ENCODE measurements at regions not wholly inside any gene's neighbourhood (a gene's known extent, or its start where the extent isn't known, plus 50 kb on each side); places are given as distances from the start of the nearest gene placed in this dataset.

- Histone ChIP-seq H3K4me1 (ENCODE audit: control insufficient read depth, extremely low read depth, insufficient read depth, low read length) (no peaks in the 10 kb centered on the region), H3K4me2 (ENCODE audit: insufficient read depth, low read length) (no peak overlapping the region), H3K27me3 (ENCODE audit: control insufficient read depth in 2 of 2, insufficient read depth in 2 of 2, low read length in 2 of 2) (peaks cover 6 to 10% of the 10 kb centered on the region in 2 experiments), H3K9ac (replicated peaks; ENCODE audit: extremely low read depth, insufficient read depth, low read length) (no peak overlapping the region), H3K27ac (ENCODE audit: insufficient read depth, low read depth, low read length) (no peak overlapping the region), H2AFZ (ENCODE audit: low read depth, low read length) (no peak overlapping the region), H3K79me2 (ENCODE audit: control insufficient read depth, insufficient read depth, low read length) (no peaks in the 10 kb centered on the region), H3K4me3 (replicated peaks in 1 of 3; ENCODE audit: insufficient read depth in 1 of 3, low read depth in 1 of 3, low read length in 3 of 3) (no peak overlapping the region), H3K9me3 (replicated peaks; ENCODE audit: control insufficient read depth, insufficient read depth, low read length) (no peaks in the 10 kb centered on the region), H3K36me3 (ENCODE audit: control insufficient read depth in 2 of 2, extremely low read depth in 1 of 2, insufficient read depth in 2 of 2, low read length in 2 of 2) (no peaks in the 10 kb centered on the region), H4K20me1 (replicated peaks; ENCODE audit: control insufficient read depth, extremely low read depth, insufficient read depth, low read length) (no peaks in the 10 kb centered on the region), H3K9me1 (replicated peaks; ENCODE audit: control insufficient read depth, extremely low read depth, insufficient read depth, low read length) (no peaks in the 10 kb centered on the region)
- FAIRE-seq (no peak), DNase-seq (ENCODE audit: low read depth, low spot score) (peak; percentile 18)
- intact Hi-C loops (cut with micrococcal nuclease) (no loop called here), dilution Hi-C loops (cut with MboI; ENCODE audit: extremely low pct_ligation_motif_present, low sequenced_read_pairs) (no loop called here)
- ChIA-PET POLR2A (no interaction called here), CTCF (interaction anchor here (0.7 to 2.7 kb wide), 11 partner anchors 10 to 609 kb away, joined by 3 to 9 read pairs (median 4); no protein-coding TSS in a partner anchor)
- BruUV-seq (replicated peaks): no TSS peak
- TF ChIP-seq MYC (IDR thresholded peaks at IDR 0.05; ENCODE audit: low read depth, low read length) (no peak), MAX (IDR thresholded peaks at IDR 0.05; ENCODE audit: insufficient read depth, insufficient read length) (no peak), JUN (IDR thresholded peaks at IDR 0.05; ENCODE audit: borderline replicate concordance, insufficient read depth, insufficient read length, low read depth) (no peak), CTCF (IDR thresholded peaks at IDR 0.05; ENCODE audit: extremely low read depth in 1 of 2, insufficient read depth in 1 of 2, low read depth in 1 of 2, low read length in 2 of 2) (no peak), GATA2 (IDR thresholded peaks at IDR 0.05; ENCODE audit: insufficient read depth, insufficient read length, low read depth, low read length) (no peak), POLR2A (IDR thresholded peaks at IDR 0.05; ENCODE audit: low read depth, low read length) (no peak), POLR2AphosphoS5 (IDR thresholded peaks at IDR 0.05; ENCODE audit: insufficient read depth, low read depth, low read length) (no peak), EZH2 (IDR thresholded peaks at IDR 0.05; ENCODE audit: borderline replicate concordance, low read depth, low read length, severe bottlenecking) (no peak), FOS (IDR thresholded peaks at IDR 0.05; ENCODE audit: borderline replicate concordance, insufficient read depth, low read length) (no peak)
Measured at GRCh38 chr1:84750110-84750730, 60.0 kb upstream of the SSX2IP start.

Measured in endothelial cell of umbilical vein (primary cell).